Prostate gland (tissue), 2 donors: ENCODE measurements at regions not wholly inside any gene's neighbourhood (a gene's known extent, or its start where the extent isn't known, plus 50 kb on each side); places are given as distances from the start of the nearest gene placed in this dataset.
A peak's percentile ranks its signal among the peaks of the same experiment; 100 is the strongest.

ENCODE experiments used
- DNase-seq: peaks from one replicate; pipeline ENCODE4 v3.0.0-alpha.2; 2019; ENCODE audit warnings: low spot score
- H3K27ac ChIP-seq, 2 donors: fragments of 200-600 bp; sonication (generic); 2 replicates each; pipeline ENCODE4 v1.5.1; 2017 to 2019
- H3K27me3 ChIP-seq: fragments of 200-600 bp; sonication (generic); replicated peaks from 2 replicates; pipeline ENCODE4 v1.5.1; 2019; ENCODE audit not compliant: insufficient read depth
- H3K36me3 ChIP-seq, 2 donors: fragments of 200-600 bp; sonication (generic); 1 replicate in 1 of 2; 2 replicates in 1 of 2; pipeline versions ENCODE4 v1.5.1 to v1.8.1; 2017 to 2019
- H3K4me1 ChIP-seq: fragments of 200-600 bp; sonication (generic); replicated peaks from 2 replicates; pipeline ENCODE4 v1.5.1; 2019
- H3K4me3 ChIP-seq, 2 donors: fragments of 200-600 bp; sonication (generic); 2 replicates each; pipeline ENCODE4 v1.5.1; 2017 to 2019
- H3K9me3 ChIP-seq: fragments of 200-600 bp; sonication (generic); 2 replicates; pipeline ENCODE4 v1.5.1; 2017
- CTCF ChIP-seq, 4 experiments: fragments of 200-600 bp in 2 of 4; fragments of 450-650 bp in 2 of 4; sonication (generic) in 2 of 4; IDR thresholded peaks; 1 replicate in 3 of 4; 2 replicates in 1 of 4; pipeline ENCODE4 v1.5.1; 2016 to 2019; ENCODE audit warnings: antibody characterized with exemption in 4 of 4, mild to moderate bottlenecking in 2 of 4, moderate library complexity in 2 of 4
- POLR2A ChIP-seq: fragments of 450-650 bp; IDR thresholded peaks from one replicate; pipeline ENCODE4 v1.6.1; 2016; ENCODE audit warnings: antibody characterized with exemption, mild to moderate bottlenecking
- POLR2AphosphoS5 ChIP-seq: sonication (generic); formaldehyde crosslinking; IDR thresholded peaks from one replicate; pipeline ENCODE4 v1.6.1; 2017; ENCODE audit warnings: antibody characterized with exemption
- WGBS: methylation state at CpG from one replicate; pipeline ENCODE4 v1.1.5; 2018; 5-methylcytosine and 5-hydroxymethylcytosine counted together
- intact Hi-C: fragments of 100-400 bp; cut with DNase I; formaldehyde crosslinking; loops from one replicate; pipeline ENCODE4 v1.14.2; 2022

- 9% methylated on average over 36 of the region's 46 CpGs for WGBS
- intact Hi-C loops = no loop called here
- peak overlapping the region; percentile 39 to 43 for H3K4me3 ChIP-seq
- TF ChIP-seq CTCF (IDR thresholded peaks at IDR 0.05) (no peak), POLR2A (no peak), POLR2AphosphoS5 (no peak)
- H3K36me3 ChIP-seq = no peaks in the 10 kb centered on the region
- no peaks in the 10 kb centered on the region for H3K9me3 ChIP-seq
- H3K4me1 ChIP-seq = peaks cover 64% of the 10 kb centered on the region
- DNase-seq = no peak
- H3K27me3 ChIP-seq = no peaks in the 10 kb centered on the region
- peak overlapping the region; percentile 99 to 100 for H3K27ac ChIP-seq
Measured at GRCh38 chr9:129487658-129488483, 133.0 kb downstream of the C9orf50 start.

- TF ChIP-seq POLR2A (peak; percentile 20), POLR2AphosphoS5 (peak; percentile 71), CTCF (IDR thresholded peaks at IDR 0.05) (no peak)
- Histone ChIP-seq H3K4me3 (no peak overlapping the region), H3K36me3 (no peaks in the 10 kb centered on the region), H3K9me3 (no peaks in the 10 kb centered on the region), H3K4me1 (peaks cover 66% of the 10 kb centered on the region), H3K27me3 (no peaks in the 10 kb centered on the region), H3K27ac (peak overlapping the region; percentile 99 to 100)
- intact Hi-C loops = no loop called here
- peak; percentile 72 for DNase-seq
- 38% methylated on average over 12 of the region's 13 CpGs for WGBS
Measured at GRCh38 chr9:129486756-129487657, 133.9 kb downstream of the C9orf50 start.

DNA sequence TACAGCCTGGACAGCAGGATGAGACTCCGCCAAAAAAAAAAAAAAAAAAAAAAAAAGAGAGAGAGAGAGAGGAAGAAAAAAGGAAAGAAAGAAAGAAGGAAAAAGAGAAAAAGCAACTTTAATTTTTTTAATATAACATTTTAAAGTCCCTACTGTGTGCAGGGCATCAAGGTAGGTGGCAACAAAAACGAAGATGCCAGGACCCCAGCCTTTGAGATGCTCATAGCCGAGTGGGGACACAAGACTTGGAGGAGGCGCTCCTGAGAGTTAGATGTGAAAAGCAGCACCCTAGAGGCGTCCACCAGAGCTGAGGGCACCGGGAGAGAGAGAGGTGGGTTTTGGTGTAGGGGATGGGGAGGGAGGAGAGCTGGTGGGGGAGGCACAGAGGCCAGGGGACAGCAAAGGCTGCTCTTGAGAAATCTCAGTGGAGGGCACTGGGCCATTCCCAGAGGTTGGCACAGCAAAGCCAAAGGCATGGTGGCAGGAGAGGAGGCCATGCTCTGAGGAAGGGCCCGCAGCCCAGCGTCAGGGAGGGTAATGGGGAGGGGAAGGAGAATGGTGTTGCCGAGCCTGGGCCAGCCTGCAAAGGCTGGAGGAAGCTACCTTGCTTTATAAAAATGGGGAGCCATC is 135.6 kb downstream of the C9orf50 start:
- no peak overlapping the region for H3K4me3 ChIP-seq
- no peaks in the 10 kb centered on the region for H3K36me3 ChIP-seq
- H3K27ac ChIP-seq = peak overlapping the region; percentile 99 to 100
- H3K27me3 ChIP-seq = no peaks in the 10 kb centered on the region
- peaks cover 54% of the 10 kb centered on the region for H3K4me1 ChIP-seq
- no peak for DNase-seq
- 54% methylated on average over 9 of the region's 9 CpGs for WGBS
- TF ChIP-seq CTCF (IDR thresholded peaks at IDR 0.05) (no peak), POLR2AphosphoS5 (no peak), POLR2A (no peak)
- intact Hi-C loops = no loop called here
- no peaks in the 10 kb centered on the region for H3K9me3 ChIP-seq

DNA sequence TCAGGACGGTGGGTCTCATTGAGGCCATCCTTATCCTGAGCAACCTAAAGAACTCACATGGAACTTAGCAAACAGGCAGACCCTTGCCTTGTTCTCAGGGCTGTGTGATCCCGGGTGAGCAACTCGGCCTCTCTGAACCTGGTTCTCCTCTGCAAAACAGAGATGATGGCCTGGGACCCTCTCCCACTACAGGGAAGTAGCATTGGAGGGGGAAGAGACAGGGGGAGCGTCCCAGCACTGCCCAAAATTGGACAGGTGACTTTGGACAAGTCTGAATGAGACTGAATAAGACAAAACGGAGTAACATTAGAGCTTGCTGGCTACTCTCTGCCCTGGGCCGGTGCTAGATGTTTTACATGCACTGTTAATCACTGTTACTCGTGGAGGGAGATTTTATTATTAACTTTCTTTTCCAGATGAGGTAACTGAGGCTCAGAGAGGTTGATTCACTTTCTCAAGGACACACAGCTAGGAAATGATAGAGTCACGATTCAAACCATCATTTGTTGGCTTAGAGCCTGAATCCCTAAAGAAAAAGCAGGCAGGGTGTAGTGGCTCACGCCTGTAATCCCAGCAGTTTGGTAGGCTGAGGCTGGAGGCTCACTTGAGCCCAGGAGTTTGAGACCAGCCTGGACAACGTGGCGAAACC is 136.4 kb downstream of the C9orf50 start:
- no peak overlapping the region for H3K4me3 ChIP-seq

More for the DNA sequence above, 136.4 kb downstream of the C9orf50 start:
- Histone ChIP-seq H3K4me1 (peaks cover 48% of the 10 kb centered on the region), H3K27me3 (no peaks in the 10 kb centered on the region), H3K9me3 (no peaks in the 10 kb centered on the region), H3K36me3 (no peaks in the 10 kb centered on the region), H3K27ac (peak overlapping the region; percentile 99 to 100)
- intact Hi-C loops = loop anchor here (5.0 kb wide), 2 partner anchors 113 to 167 kb away; no protein-coding TSS in a partner anchor
- no peak for DNase-seq
- TF ChIP-seq POLR2A = no peak
- TF ChIP-seq POLR2AphosphoS5 = no peak
- no peak for TF ChIP-seq CTCF (IDR thresholded peaks at IDR 0.05)
- WGBS = 75% methylated on average over 10 of the region's 11 CpGs
